Kidney epithelial cell (primary cell): ENCODE measurements at regions not wholly inside any gene's neighbourhood (a gene's known extent, or its start where the extent isn't known, plus 50 kb on each side); places are given as distances from the start of the nearest gene placed in this dataset.

Source experiments
- DNase-seq: peaks from one replicate; pipeline ENCODE4 v3.0.0-alpha.2; 2010; ENCODE audit warnings: low read depth
- H3K27me3 ChIP-seq: 2 replicates; pipeline ENCODE4 v1.6.0; 2011; ENCODE audit warnings: low read length; ENCODE audit not compliant: control insufficient read depth, insufficient read depth
- H3K36me3 ChIP-seq: 2 replicates; pipeline ENCODE4 v1.5.1; 2011; ENCODE audit warnings: low read length; ENCODE audit not compliant: control insufficient read depth, insufficient read depth
- H3K4me3 ChIP-seq: 2 replicates; pipeline ENCODE4 v1.5.1; 2011; ENCODE audit warnings: low read depth, mild to moderate bottlenecking, control low read depth, low read length
- CTCF ChIP-seq: IDR thresholded peaks from 2 replicates; pipeline ENCODE4 v1.5.1; 2011; ENCODE audit warnings: mild to moderate bottlenecking, moderate library complexity, low read length, control low read depth, inconsistent platforms; ENCODE audit not compliant: insufficient read depth, poor library complexity, severe bottlenecking

GRCh38 chr7:34539003-34539402 lies 119.0 kb upstream of the NPSR1 start:
- Histone ChIP-seq H3K4me3 (no peak overlapping the region), H3K27me3 (no peaks in the 10 kb centered on the region), H3K36me3 (no peaks in the 10 kb centered on the region)
- DNase-seq, result no peak
- no peak for TF ChIP-seq CTCF

- Histone ChIP-seq H3K27me3 (no peaks in the 10 kb centered on the region), H3K36me3 (no peaks in the 10 kb centered on the region), H3K4me3 (no peak overlapping the region)
- no peak for TF ChIP-seq CTCF
- no peak for DNase-seq
Measured at GRCh38 chr7:34544621-34545020, 113.4 kb upstream of the NPSR1 start.

GRCh38 chr7:34550996-34551395 lies 107.0 kb upstream of the NPSR1 start:
- Histone ChIP-seq H3K36me3 (no peaks in the 10 kb centered on the region), H3K4me3 (no peak overlapping the region), H3K27me3 (no peaks in the 10 kb centered on the region)
- no peak for TF ChIP-seq CTCF
- no peak for DNase-seq

GRCh38 chr7:34552502-34552901 lies 105.5 kb upstream of the NPSR1 start:
- Histone ChIP-seq H3K4me3 (no peak overlapping the region), H3K36me3 (no peaks in the 10 kb centered on the region), H3K27me3 (no peaks in the 10 kb centered on the region)
- no peak for TF ChIP-seq CTCF
- no peak for DNase-seq

- TF ChIP-seq CTCF, result no peak
- no peak overlapping the region for H3K4me3 ChIP-seq
- no peaks in the 10 kb centered on the region for H3K27me3 ChIP-seq
- H3K36me3 ChIP-seq, result no peaks in the 10 kb centered on the region
- no peak for DNase-seq
Measured at GRCh38 chr7:34558022-34558421, 100.0 kb upstream of the NPSR1 start.

GRCh38 chr7:34564091-34564490 lies 93.9 kb upstream of the NPSR1 start:
- no peak for TF ChIP-seq CTCF
- no peaks in the 10 kb centered on the region for H3K27me3 ChIP-seq
- no peak overlapping the region for H3K4me3 ChIP-seq
- no peak for DNase-seq
- H3K36me3 ChIP-seq, result no peaks in the 10 kb centered on the region
